SKM-1 treated with dmso at 0.1 percent for 144 hours (cell line): ENCODE measurements at regions not wholly inside any gene's neighbourhood (a gene's known extent, or its start where the extent isn't known, plus 50 kb on each side); places are given as distances from the start of the nearest gene placed in this dataset.

Experiments
- DNase-seq: peaks from one replicate; lab custom pipeline; 2025; ENCODE audit not compliant: unreplicated experiment; lab: John Stamatoyannopoulos, UW

- DNase-seq: no peak
Measured at GRCh38 chr9:26086396-26086795, 408.2 kb upstream of the TUSC1 start.

GRCh38 chr9:26081847-26082246 is 403.6 kb upstream of the TUSC1 start:
- no peak for DNase-seq

- DNase-seq: no peak
Measured at GRCh38 chr9:26078706-26079105, 400.5 kb upstream of the TUSC1 start.

- no peak for DNase-seq
Measured at GRCh38 chr9:26077860-26078259, 399.6 kb upstream of the TUSC1 start.

GRCh38 chr9:26067608-26068007 is 389.4 kb upstream of the TUSC1 start:
- no peak for DNase-seq

GRCh38 chr9:26066237-26066636 is 388.0 kb upstream of the TUSC1 start:
- DNase-seq: no peak

GRCh38 chr9:26061948-26062575 is 383.8 kb upstream of the TUSC1 start:
- no peak for DNase-seq

GRCh38 chr9:26058111-26058895 is 380.1 kb upstream of the TUSC1 start:
- DNase-seq: no peak

- no peak for DNase-seq
Measured at GRCh38 chr9:26057050-26057449, 378.8 kb upstream of the TUSC1 start.

GRCh38 chr9:26054600-26055520 is 376.6 kb upstream of the TUSC1 start:
- DNase-seq: no peak

GRCh38 chr9:26053954-26054353 is 375.7 kb upstream of the TUSC1 start:
- DNase-seq: no peak

- DNase-seq: no peak
Measured at GRCh38 chr9:26043431-26043830, 365.2 kb upstream of the TUSC1 start.

GRCh38 chr9:26034786-26035185 is 356.5 kb upstream of the TUSC1 start:
- DNase-seq: no peak

GRCh38 chr9:26033336-26033735 is 355.1 kb upstream of the TUSC1 start:
- DNase-seq: no peak

GRCh38 chr9:26026423-26027100 is 348.3 kb upstream of the TUSC1 start:
- DNase-seq: no peak

- no peak for DNase-seq
Measured at GRCh38 chr9:26013199-26013598, 335.0 kb upstream of the TUSC1 start.

- DNase-seq: no peak
Measured at GRCh38 chr9:26012797-26013196, 334.6 kb upstream of the TUSC1 start.

GRCh38 chr9:25994605-25995004 is 316.4 kb upstream of the TUSC1 start:
- DNase-seq: peak; percentile 50

GRCh38 chr9:25990376-25990775 is 312.1 kb upstream of the TUSC1 start:
- no peak for DNase-seq

- no peak for DNase-seq
Measured at GRCh38 chr9:25975667-25976066, 297.4 kb upstream of the TUSC1 start.

- DNase-seq: peak; percentile 79
Measured at GRCh38 chr9:25964239-25964638, 286.0 kb upstream of the TUSC1 start.
